Activated T-helper 1 cell treated with anti-CD3 and anti-CD28 coated beads, Interleukin-12 subunit alpha, Interleukin-12 subunit beta, Interleukin-2, Interleukin-4 antibody, amounts not matched to agents 30 ng/mL and 10 ng/mL and 1 ng/mL, durations not matched to agents 14 hours and 24 hours and 36 hours (primary cell): ENCODE measurements at regions not wholly inside any gene's neighbourhood (a gene's known extent, or its start where the extent isn't known, plus 50 kb on each side); places are given as distances from the start of the nearest gene placed in this dataset.

ENCODE experiments used
- DNase-seq: peaks from one replicate; pipeline ENCODE4 v3.0.0; 2021; ENCODE audit warnings: low spot score
- H3K27ac Mint-ChIP-seq: one replicate; pipeline ENCODE4 v1.8.0; 2021; ENCODE audit warnings: mild to moderate bottlenecking, mixed read lengths
- H3K27me3 Mint-ChIP-seq: one replicate; pipeline ENCODE4 v1.8.0; 2022; ENCODE audit warnings: mild to moderate bottlenecking, moderate library complexity, mixed read lengths; ENCODE audit not compliant: insufficient read depth
- H3K36me3 Mint-ChIP-seq: one replicate; pipeline ENCODE4 v1.8.0; 2021; ENCODE audit warnings: low read depth, mixed read lengths
- H3K4me1 Mint-ChIP-seq: one replicate; pipeline ENCODE4 v1.8.0; 2021; ENCODE audit warnings: low read depth, mixed read lengths
- H3K4me3 Mint-ChIP-seq: one replicate; pipeline ENCODE4 v1.8.0; 2021; ENCODE audit warnings: mild to moderate bottlenecking, moderate library complexity, mixed read lengths
- H3K9me3 Mint-ChIP-seq: one replicate; pipeline ENCODE4 v1.8.0; 2021; ENCODE audit warnings: mixed read lengths
- intact Hi-C: fragments of 100-400 bp; cut with micrococcal nuclease; formaldehyde crosslinking; loops from one replicate; pipeline ENCODE4 v1.15.1; 2024

DNA sequence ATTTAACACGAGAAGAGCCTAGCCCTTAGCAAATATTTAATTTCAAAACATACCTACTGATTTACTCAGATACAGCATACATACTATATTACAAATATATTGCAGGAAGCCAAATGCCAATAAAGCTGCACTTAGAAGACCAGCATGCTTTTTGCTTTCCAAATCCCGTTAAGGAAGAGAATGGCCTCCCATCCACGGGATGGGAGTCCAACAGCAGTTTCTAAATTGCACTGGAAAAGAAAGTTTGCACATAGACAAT lies 156.3 kb upstream of the FOXN3 start:
- intact Hi-C loops = no loop called here
- Mint-ChIP-seq H3K27ac (no peak overlapping the region), H3K27me3 (no peaks in the 10 kb centered on the region), H3K36me3 (peaks cover 10% of the 10 kb centered on the region), H3K4me1 (peaks cover 12% of the 10 kb centered on the region), H3K9me3 (no peaks in the 10 kb centered on the region), H3K4me3 (no peak overlapping the region)
- DNase-seq = no peak

DNA sequence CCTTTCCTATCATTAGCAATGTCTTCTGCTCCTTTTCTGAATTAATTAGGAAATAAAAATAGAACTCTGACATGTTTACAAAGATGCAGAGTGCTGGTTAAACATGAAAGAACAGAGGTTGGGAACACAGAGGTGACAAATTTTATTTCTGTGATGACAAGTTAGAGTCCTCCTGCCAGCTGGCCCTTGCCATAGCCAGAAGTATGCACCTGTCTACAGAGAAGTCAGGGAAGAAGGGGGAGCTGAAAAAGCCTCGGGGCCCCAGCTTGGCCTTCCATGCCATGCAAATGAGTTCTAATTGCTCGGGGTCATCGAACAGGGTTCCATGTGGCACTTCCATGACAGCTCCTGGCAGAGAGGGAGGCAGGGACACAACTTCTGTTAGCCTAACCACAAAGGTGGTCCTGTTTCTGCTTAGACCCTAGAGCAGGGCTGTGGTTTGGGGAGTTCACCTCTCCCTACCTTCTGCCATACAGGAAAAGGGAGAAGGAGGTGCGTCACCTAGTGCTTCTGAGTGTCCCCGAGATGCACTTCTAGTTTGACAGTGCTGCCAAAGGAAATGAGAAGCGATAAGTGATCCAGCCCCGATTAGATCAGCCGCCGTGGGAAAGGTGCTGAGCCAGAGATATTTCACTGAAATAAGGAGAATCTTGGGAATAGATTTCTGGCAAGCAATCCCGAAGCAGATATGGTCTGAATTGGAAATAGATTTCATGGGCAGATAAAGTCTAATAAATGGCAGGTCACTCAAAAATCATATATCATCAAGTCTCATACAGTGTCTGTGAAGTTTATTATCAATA lies 155.8 kb upstream of the FOXN3 start:
- Mint-ChIP-seq H3K27ac (no peak overlapping the region), H3K4me3 (no peak overlapping the region), H3K9me3 (no peaks in the 10 kb centered on the region), H3K4me1 (peaks cover 12% of the 10 kb centered on the region), H3K36me3 (peaks cover 9% of the 10 kb centered on the region), H3K27me3 (no peaks in the 10 kb centered on the region)
- intact Hi-C loops = no loop called here
- DNase-seq = no peak

DNA sequence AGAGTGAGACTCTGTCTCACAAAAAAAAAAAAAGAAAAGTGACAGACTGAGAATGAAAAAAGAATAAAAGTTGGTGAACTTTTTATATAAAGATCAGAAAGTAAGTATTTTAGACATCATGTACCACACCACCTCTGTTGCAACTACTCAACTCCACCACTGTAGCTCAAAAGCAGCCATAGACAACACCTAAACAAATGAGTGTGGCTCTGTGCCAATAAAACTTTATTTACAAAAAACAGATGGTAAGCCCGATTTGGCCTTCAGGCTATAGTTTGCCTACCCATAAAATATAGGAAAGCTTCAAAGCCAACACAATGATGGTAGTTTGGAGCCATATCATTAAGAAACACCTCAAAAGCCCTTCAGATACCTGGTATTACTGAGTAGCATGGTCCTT lies 154.5 kb upstream of the FOXN3 start:
- Mint-ChIP-seq H3K36me3 (peaks cover 9% of the 10 kb centered on the region), H3K4me3 (no peak overlapping the region), H3K4me1 (peaks cover 12% of the 10 kb centered on the region), H3K9me3 (no peaks in the 10 kb centered on the region), H3K27me3 (no peaks in the 10 kb centered on the region), H3K27ac (no peak overlapping the region)
- intact Hi-C loops = no loop called here
- no peak for DNase-seq

DNA sequence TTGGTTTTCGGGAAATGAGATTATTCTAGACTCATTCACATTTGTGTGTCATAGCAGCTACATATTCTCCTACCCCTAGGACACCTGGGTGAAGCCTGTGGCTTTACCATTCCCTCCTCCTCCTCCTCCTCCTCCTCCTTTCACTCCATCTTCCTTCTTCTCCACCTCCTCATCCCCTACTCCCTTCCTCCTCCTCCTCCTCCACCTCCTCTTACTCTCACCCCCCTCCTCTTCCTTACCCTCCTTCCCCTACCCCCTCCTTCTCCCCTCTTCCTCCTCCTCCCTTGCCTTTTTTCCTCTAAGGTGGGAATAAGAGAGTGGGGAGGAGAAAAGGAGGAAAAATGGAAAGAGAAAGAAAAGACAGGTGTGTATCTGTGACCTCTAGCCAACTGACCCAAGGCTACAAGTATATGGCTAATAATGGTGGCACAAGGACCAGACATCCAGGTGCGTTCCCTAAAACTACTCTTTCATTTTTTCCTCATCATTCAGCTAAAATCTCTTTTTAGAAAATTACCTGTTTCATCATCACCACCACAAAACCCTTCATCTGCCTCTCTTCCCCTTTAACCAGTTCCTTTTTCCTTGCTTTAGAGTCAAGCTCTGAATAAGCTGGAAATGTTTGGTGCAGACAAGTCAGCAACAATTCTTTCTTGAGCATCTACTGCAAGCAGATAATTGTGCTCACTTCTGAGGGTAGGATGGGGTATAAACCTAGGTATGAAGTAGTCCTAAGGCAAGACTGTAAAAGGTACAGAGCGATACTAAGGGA lies 149.8 kb upstream of the FOXN3 start:
- H3K4me1 Mint-ChIP-seq = peaks cover 11% of the 10 kb centered on the region
- H3K36me3 Mint-ChIP-seq = peaks cover 13% of the 10 kb centered on the region
- DNase-seq = no peak
- H3K4me3 Mint-ChIP-seq = no peak overlapping the region
- intact Hi-C loops = no loop called here
- no peak overlapping the region for H3K27ac Mint-ChIP-seq
- H3K27me3 Mint-ChIP-seq = no peaks in the 10 kb centered on the region
- H3K9me3 Mint-ChIP-seq = no peaks in the 10 kb centered on the region

DNA sequence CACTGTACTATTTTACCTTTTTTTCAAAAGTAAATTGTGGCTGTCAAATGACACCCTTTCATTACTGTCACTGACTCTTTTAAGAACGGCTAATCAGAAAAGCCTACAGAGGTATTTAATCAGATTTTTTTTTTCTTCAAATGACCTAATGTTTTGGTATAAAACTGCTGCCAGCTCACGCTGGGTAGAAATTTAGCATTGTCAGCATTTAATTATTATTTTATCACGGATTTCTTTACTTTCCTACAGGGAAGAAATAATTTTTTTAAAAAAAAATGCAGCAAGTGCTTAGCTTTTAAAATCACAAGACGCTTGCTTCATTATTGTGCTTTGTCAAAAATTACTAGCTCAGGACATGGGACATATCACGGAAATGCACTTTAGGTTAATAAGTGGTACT lies 149.1 kb upstream of the FOXN3 start:
- Mint-ChIP-seq H3K36me3 (peaks cover 17% of the 10 kb centered on the region), H3K27me3 (no peaks in the 10 kb centered on the region), H3K4me3 (no peak overlapping the region), H3K9me3 (no peaks in the 10 kb centered on the region), H3K4me1 (peaks cover 11% of the 10 kb centered on the region), H3K27ac (no peak overlapping the region)
- intact Hi-C loops = no loop called here
- DNase-seq = no peak

DNA sequence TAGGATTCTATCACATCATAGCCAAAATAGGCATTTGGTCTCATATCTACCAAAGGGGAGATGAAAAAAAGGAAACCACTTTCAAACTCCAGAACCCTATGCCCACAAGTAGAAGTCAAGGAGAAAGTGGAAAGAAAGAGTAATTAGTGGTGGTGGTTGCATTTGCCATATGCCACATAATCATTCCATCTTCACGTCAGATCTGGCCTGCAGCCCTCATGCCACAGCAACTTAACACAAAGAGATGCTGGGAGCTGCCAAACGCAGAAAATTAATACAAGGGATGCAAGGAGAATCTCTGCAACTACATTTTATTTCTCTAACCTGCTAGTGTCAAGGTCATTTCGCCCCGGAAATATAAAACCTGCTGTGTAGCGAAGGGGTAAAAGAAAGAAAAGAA lies 148.6 kb upstream of the FOXN3 start:
- Mint-ChIP-seq H3K36me3 (peaks cover 20% of the 10 kb centered on the region), H3K27me3 (no peaks in the 10 kb centered on the region), H3K4me3 (no peak overlapping the region), H3K4me1 (peaks cover 11% of the 10 kb centered on the region), H3K9me3 (no peaks in the 10 kb centered on the region), H3K27ac (no peak overlapping the region)
- intact Hi-C loops = no loop called here
- no peak for DNase-seq

DNA sequence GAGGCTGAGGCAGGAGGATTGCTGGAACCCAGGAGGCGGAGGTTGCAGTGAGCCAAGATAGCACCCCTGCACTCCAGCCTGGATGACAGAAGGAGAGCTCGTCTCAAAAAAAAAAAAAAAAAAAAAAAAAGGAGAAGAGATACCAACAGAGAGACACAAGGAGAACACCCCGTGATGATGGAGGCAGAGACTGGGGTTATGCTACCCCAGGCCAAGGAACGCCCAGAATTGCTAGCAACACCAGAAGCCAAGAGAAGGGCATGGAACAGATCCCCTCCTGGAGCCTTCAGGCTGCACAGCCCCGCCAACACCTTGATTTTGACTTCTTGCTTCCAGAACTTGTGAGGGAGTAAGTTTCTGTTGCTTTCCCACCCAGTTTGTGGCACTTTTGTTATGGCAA lies 148.0 kb upstream of the FOXN3 start:
- no peak overlapping the region for H3K4me3 Mint-ChIP-seq
- H3K27ac Mint-ChIP-seq = no peak overlapping the region
- H3K4me1 Mint-ChIP-seq = peaks cover 13% of the 10 kb centered on the region
- peaks cover 24% of the 10 kb centered on the region for H3K36me3 Mint-ChIP-seq
- intact Hi-C loops = no loop called here
- H3K9me3 Mint-ChIP-seq = peaks cover under 1% of the 10 kb centered on the region
- no peak for DNase-seq
- H3K27me3 Mint-ChIP-seq = no peaks in the 10 kb centered on the region

DNA sequence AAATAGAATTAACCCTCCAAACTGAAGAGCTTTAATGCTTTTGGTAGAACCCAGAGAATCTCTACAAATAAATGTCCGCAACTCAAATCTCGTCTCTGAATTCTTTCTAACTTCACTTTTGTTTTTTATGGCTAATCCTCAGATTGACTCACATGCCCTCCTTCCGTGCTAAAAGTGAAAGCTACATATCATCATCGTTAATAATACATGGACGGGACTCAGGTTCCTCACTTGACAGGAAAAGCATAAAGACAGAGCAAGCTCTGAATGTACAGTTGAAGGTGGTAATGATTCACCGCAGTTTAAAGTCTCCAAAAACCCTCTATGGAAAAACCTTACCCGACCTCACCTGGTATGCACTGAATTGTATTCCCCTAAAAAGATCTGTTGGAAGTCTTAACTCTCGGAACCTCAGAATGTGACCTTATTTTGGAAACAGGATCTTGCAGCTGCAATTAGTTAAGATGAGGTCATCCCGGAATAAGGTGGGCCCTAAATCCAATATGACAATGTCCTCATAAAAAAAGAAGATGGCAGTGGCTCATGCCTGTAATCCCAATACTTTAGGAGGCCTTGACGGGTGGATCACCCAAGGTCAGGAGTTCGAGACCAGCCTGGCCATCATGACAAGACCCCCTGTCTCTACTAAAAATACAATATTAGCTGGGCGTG lies 147.4 kb upstream of the FOXN3 start:
- Mint-ChIP-seq H3K9me3 (peaks cover 4% of the 10 kb centered on the region), H3K27me3 (no peaks in the 10 kb centered on the region), H3K4me3 (no peak overlapping the region), H3K27ac (no peak overlapping the region), H3K36me3 (peaks cover 24% of the 10 kb centered on the region), H3K4me1 (peaks cover 13% of the 10 kb centered on the region)
- DNase-seq = no peak
- intact Hi-C loops = no loop called here

DNA sequence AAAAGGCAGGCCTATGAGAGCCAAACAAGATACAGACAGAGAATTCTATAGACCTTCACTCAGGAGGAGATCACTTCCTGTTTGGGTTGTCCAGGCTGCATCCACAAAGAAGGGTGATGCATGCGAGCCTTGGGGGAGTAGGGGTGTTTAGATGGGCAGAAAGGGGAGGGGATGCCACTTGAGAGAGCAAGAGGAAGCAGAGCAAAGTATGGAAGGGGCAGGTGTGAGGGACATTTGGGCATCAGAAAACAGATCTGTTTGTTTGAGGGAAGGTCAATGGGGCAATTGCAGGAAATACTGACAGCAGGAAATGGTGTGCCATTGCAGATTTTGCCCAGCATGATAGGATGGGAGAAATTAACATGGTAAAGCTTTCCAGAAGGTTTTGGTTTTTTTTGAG lies 146.4 kb upstream of the FOXN3 start:
- Mint-ChIP-seq H3K4me1 (peaks cover 10% of the 10 kb centered on the region), H3K27ac (no peak overlapping the region), H3K4me3 (no peak overlapping the region), H3K9me3 (peaks cover 4% of the 10 kb centered on the region), H3K36me3 (peaks cover 27% of the 10 kb centered on the region), H3K27me3 (no peaks in the 10 kb centered on the region)
- intact Hi-C loops = no loop called here
- no peak for DNase-seq

DNA sequence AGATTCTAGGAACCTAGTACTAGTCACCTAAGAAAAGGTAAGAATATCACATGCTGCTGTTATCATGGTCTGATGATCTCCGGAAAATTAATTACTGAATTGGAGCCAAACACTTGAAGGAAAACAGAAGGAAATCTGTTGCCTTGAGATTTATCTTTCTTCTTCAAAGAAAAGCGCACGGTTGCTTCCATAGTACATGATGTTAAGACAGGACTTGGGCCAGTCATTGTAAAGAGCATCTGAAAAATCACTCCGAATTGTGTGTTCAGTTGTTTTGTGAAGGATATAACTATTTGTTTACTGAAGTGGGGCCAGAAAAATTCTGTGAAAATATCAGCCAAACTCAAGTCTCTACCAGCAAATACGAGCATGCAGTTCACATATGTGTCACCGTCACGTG lies 134.9 kb upstream of the FOXN3 start:
- Mint-ChIP-seq H3K4me3 (no peak overlapping the region), H3K27me3 (no peaks in the 10 kb centered on the region), H3K4me1 (peaks cover 18% of the 10 kb centered on the region), H3K36me3 (peaks cover 18% of the 10 kb centered on the region), H3K27ac (no peak overlapping the region), H3K9me3 (no peaks in the 10 kb centered on the region)
- DNase-seq = no peak
- intact Hi-C loops = no loop called here

DNA sequence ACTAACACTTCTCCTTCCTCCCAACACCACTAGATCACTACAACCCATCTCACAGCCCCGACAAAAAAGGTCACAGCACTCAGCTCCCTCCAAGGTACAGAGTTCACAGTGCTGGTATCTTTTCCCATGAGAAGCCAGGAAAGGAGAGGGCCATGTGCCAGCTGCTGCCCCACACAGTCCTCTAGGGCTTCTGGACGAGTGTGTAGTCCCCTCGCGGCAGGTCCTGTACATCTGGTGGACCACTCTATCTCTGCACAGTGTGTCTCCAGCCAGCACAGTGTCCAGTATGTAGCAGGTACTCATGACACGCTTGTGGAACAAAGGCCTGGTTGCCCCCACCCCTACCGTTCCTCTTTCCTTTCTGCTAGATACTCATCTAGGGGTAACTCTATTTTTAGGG lies 134.4 kb upstream of the FOXN3 start:
- no peak for DNase-seq
- Mint-ChIP-seq H3K4me3 (no peak overlapping the region), H3K36me3 (peaks cover 13% of the 10 kb centered on the region), H3K27ac (peak overlapping the region; percentile 4), H3K27me3 (no peaks in the 10 kb centered on the region), H3K4me1 (peaks cover 18% of the 10 kb centered on the region), H3K9me3 (no peaks in the 10 kb centered on the region)
- intact Hi-C loops = no loop called here

DNA sequence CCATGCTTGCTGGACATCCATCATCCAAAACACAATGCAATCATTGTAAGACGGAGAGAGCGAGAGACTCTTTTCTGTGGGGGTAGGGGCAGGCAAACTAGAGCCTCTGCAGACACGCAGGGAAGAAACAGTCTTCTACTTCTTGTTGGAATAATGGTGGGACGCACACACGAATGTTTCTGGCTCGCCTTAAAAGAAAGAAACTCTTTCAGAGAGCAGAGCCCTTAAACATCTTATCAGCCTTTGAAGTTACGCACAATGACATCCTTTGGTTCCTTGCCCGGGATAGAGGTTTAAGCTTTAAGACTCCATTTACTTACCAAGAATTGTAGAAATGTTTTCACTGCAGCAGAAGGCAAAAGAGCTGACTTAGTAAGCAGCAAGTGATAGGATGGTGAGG lies 133.8 kb upstream of the FOXN3 start:
- Mint-ChIP-seq H3K4me3 (no peak overlapping the region), H3K27me3 (no peaks in the 10 kb centered on the region), H3K4me1 (peaks cover 18% of the 10 kb centered on the region), H3K36me3 (peaks cover 13% of the 10 kb centered on the region), H3K9me3 (no peaks in the 10 kb centered on the region), H3K27ac (no peak overlapping the region)
- no peak for DNase-seq
- intact Hi-C loops = no loop called here

DNA sequence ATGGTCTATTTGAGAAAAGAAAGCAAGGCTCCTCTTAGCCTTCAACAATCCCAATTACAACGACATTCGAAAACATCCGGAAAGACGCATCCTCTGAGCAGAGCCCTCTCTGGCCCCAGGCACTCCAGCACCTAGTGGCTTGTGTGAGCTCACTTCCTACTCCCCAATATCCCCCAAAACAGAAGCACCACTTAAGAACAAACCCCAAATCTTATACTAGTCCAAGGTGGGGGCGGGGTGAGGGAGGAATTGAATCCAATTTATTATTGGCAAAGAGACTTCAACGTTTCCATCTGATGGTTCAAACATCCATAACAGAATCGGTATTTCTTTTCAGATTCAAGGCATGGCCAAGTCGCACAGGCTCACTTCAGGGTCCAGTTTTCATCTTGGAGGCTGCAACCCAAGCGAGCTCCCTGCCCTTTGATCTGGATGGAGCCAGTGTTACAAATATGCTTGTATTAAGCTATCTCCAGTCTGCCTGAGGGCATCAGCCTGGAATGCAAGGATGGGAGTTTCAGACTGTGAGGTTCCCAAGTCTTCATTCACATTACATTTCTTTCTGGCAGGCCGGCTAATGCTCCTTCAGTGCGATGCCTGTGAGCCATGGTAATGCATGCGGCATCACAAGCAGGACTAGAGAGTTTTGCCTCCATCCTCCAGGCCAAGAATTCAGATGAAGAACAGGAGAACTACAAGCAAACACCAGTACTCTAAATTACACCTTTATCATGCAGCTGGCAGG lies 132.5 kb upstream of the FOXN3 start:
- peaks cover 14% of the 10 kb centered on the region for H3K4me1 Mint-ChIP-seq
- intact Hi-C loops = no loop called here
- H3K27ac Mint-ChIP-seq = no peak overlapping the region
- DNase-seq = no peak
- no peak overlapping the region for H3K4me3 Mint-ChIP-seq
- no peaks in the 10 kb centered on the region for H3K27me3 Mint-ChIP-seq
- no peaks in the 10 kb centered on the region for H3K9me3 Mint-ChIP-seq
- H3K36me3 Mint-ChIP-seq = peaks cover 8% of the 10 kb centered on the region
